Karpas-422 (cell line): ENCODE measurements at regions not wholly inside any gene's neighbourhood (a gene's known extent, or its start where the extent isn't known, plus 50 kb on each side); places are given as distances from the start of the nearest gene placed in this dataset.

Experiments
- DNase-seq: peaks from one replicate; pipeline ENCODE4 v3.0.0-alpha.2; 2015
- H2AFZ ChIP-seq: fragments of 200-600 bp; sonication (generic); 2 replicates; pipeline ENCODE4 v1.6.1; 2014; ENCODE audit warnings: antibody characterized with exemption, low read length, mixed read lengths
- H3K27ac ChIP-seq: fragments of 200-600 bp; sonication (generic); 2 replicates; pipeline ENCODE4 v1.5.1; 2014; ENCODE audit warnings: mild to moderate bottlenecking, low read length, moderate library complexity
- H3K27me3 ChIP-seq: fragments of 200-600 bp; sonication (generic); 2 replicates; pipeline ENCODE4 v1.6.1; 2014; ENCODE audit warnings: low read length, mixed read lengths
- H3K36me3 ChIP-seq: fragments of 200-600 bp; sonication (generic); 2 replicates; pipeline ENCODE4 v1.6.1; 2014; ENCODE audit warnings: low read length, mixed read lengths; ENCODE audit not compliant: insufficient read depth
- H3K4me1 ChIP-seq: fragments of 200-600 bp; sonication (generic); 2 replicates; pipeline ENCODE4 v1.6.1; 2014; ENCODE audit warnings: mild to moderate bottlenecking, low read length, mixed read lengths
- H3K4me2 ChIP-seq: fragments of 200-600 bp; sonication (generic); 2 replicates; pipeline ENCODE4 v1.6.1; 2014; ENCODE audit warnings: low read length, low read depth, mild to moderate bottlenecking; ENCODE audit not compliant: poor library complexity, severe bottlenecking
- H3K4me3 ChIP-seq: fragments of 200-600 bp; sonication (generic); 2 replicates; pipeline ENCODE4 v1.5.1; 2014; ENCODE audit warnings: mild to moderate bottlenecking, antibody characterized with exemption, low read length, mixed read lengths
- H3K79me2 ChIP-seq: fragments of 200-600 bp; sonication (generic); 2 replicates; pipeline ENCODE4 v1.6.1; 2014; ENCODE audit warnings: mild to moderate bottlenecking, low read length, mixed read lengths
- H3K9ac ChIP-seq: fragments of 200-600 bp; sonication (generic); 2 replicates; pipeline ENCODE4 v1.6.0; 2014; ENCODE audit warnings: low read length
- H3K9me2 ChIP-seq: fragments of 200-600 bp; sonication (generic), shearing (Covaris generic); replicated peaks from 2 replicates; pipeline ENCODE4 v1.6.0; 2014; ENCODE audit warnings: mild to moderate bottlenecking, low read length, moderate library complexity; ENCODE audit not compliant: insufficient read depth
- H3K9me3 ChIP-seq: fragments of 300-700, 200-600 bp; sonication (generic); 2 replicates; pipeline ENCODE4 v1.6.1; 2014; ENCODE audit warnings: low read length, mixed read lengths
- H4K20me1 ChIP-seq: fragments of 200-600 bp; sonication (generic); 2 replicates; pipeline ENCODE4 v1.6.1; 2014; ENCODE audit warnings: mild to moderate bottlenecking, antibody characterized with exemption, low read length, low read depth; ENCODE audit not compliant: insufficient read depth

DNA sequence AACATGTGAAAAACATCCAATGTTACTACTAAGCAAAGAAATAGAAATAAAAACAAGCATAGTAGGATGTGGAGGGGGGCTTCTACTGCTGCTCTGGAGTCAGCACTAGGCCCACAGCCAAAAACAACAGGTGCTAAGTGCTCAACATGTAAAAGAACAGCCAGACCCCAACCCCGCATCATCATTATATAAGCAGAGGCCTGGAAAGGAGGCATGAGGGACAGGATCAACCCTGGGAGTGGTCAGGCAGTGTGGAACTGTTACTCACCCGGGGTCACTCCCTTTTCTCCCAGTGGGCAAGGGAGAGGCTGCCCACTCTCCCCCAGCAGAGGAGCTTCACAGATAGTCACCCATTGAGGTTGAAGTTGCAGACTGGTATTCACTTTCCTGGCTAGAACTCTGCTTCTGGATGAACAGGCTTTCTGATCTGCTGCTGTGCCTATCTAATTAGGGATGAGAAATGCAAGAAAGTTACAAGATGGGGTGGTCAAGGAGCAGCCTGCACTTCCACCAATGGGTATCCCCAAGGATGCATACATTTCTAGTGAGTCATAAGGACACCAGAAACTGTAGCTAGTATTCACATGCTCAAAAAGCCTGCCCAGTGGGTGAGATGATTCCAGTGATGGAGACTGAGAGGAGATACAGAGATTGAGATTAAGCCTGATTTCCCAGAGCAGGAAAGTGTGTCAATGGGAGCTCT is 480.1 kb upstream of the TCF4 start:
- no peak for DNase-seq
- Histone ChIP-seq H3K79me2 (no peaks in the 10 kb centered on the region), H3K9me2 (no peaks in the 10 kb centered on the region; the same call in 1 of the 2 replicates), H3K36me3 (no peaks in the 10 kb centered on the region), H3K27me3 (0 out of 2 replicates have a peak, but pooled peaks cover 4% of the 10 kb centered on the region), H4K20me1 (no peaks in the 10 kb centered on the region), H3K9ac (no peak overlapping the region), H3K27ac (no peak overlapping the region), H3K4me3 (no peak overlapping the region), H3K4me2 (no peak overlapping the region), H3K9me3 (0 out of 2 replicates have a peak, but pooled peaks cover 4% of the 10 kb centered on the region), H2AFZ (no peak overlapping the region), H3K4me1 (no peaks in the 10 kb centered on the region)

DNA sequence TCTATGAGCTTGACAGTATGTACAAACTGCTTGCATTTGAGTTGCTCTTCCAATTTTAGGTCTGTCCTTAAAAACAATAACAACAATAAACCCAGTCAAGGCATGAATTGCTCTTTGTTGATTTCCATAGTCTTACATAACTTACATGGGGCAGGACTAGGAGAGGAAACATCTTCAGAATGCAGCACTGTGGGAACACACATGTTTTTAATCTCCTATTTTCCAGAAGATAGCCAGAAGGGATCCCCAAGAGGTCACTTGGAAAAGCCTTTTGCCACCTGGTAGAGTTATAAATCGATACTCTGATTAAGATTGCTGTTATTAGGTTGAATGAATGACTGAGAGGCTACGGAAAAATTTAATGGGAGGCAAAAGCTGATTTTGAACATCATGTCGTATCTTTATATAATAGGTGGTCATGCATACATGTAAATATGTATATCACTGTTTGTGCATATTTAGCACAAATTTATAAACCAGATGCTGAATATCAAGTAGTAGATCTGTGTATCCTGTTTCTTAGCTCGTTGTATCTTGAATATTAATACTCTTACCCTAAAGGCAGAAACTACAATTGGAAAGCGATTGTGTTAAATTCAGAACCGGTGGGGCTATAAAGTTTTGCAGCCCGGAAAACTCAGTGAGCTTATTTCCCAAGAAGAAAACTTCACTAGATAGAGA is 479.4 kb upstream of the TCF4 start:
- H3K36me3 ChIP-seq: no peaks in the 10 kb centered on the region
- no peaks in the 10 kb centered on the region; the same call in 1 of the 2 replicates for H3K9me2 ChIP-seq
- H3K79me2 ChIP-seq: no peaks in the 10 kb centered on the region
- no peaks in the 10 kb centered on the region for H4K20me1 ChIP-seq
- 0 out of 2 replicates have a peak, but pooled peaks cover 4% of the 10 kb centered on the region for H3K27me3 ChIP-seq
- H3K4me1 ChIP-seq: no peaks in the 10 kb centered on the region
- H3K9me3 ChIP-seq: 0 out of 2 replicates have a peak, but pooled peaks cover 4% of the 10 kb centered on the region
- H3K4me2 ChIP-seq: no peak overlapping the region
- no peak overlapping the region for H3K4me3 ChIP-seq
- no peak overlapping the region for H2AFZ ChIP-seq
- no peak overlapping the region for H3K9ac ChIP-seq
- no peak for DNase-seq
- H3K27ac ChIP-seq: no peak overlapping the region

DNA sequence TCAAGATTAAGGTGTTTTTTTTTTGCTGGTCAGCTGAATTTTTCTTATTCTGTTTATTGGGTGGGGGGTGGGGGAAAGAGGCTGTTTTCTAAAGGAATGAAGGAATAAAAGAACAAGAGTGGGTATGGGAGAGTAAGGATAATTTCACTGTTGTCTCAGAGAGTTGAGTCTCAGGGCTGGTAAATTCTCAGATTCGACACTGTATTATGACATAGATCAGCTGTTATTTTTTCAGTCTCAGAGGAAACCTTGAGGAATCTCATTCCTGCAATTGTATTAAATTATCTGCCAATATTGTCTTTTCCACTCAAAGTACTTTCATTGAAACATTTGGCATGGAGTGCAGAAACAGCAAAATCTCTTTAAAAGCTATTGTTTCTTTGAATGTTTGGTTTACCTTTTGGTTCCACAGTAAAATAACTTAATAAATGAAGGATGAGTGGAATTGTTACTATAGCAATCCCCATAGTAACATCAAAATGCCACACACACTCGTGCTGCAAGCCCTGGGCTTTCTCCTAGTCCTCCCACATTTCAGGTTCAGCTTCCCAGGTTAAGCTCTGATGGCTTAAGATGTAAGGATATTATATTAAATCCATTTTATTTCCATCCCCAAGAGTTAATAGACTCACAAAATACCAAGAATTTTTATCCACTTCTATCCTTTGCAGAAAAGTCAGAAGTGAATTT is 478.7 kb upstream of the TCF4 start:
- Histone ChIP-seq H3K27me3 (0 out of 2 replicates have a peak, but pooled peaks cover 4% of the 10 kb centered on the region), H3K27ac (no peak overlapping the region), H3K36me3 (no peaks in the 10 kb centered on the region), H3K79me2 (no peaks in the 10 kb centered on the region), H3K9me2 (no peaks in the 10 kb centered on the region), H4K20me1 (no peaks in the 10 kb centered on the region), H3K9me3 (0 out of 2 replicates have a peak, but pooled peaks cover 4% of the 10 kb centered on the region), H3K9ac (no peak overlapping the region), H3K4me3 (no peak overlapping the region), H3K4me2 (no peak overlapping the region), H3K4me1 (no peaks in the 10 kb centered on the region), H2AFZ (no peak overlapping the region)
- DNase-seq: no peak

DNA sequence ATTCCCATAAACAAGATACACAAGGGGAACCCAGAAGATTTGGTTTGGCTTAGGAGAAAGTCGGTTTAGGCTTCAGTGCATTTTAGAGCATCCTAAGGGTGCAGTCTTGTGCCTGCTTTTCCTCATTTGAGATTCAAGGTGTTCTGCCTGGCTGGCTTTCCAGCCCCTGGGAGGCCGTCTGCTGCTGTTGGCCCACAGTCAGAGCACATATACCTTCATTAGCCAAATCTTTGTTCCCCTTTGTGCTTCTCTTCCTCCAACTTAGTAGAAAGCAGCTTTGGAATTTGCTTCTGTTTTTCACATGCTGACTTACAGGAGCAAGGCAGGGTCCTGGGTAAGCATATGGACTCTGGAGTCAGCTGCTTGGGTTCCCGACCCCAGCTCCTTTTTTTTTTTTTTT is 477.1 kb upstream of the TCF4 start:
- H3K4me1 ChIP-seq: no peaks in the 10 kb centered on the region
- no peaks in the 10 kb centered on the region for H3K9me3 ChIP-seq
- no peak overlapping the region for H3K4me2 ChIP-seq
- H3K27ac ChIP-seq: no peak overlapping the region
- H3K4me3 ChIP-seq: no peak overlapping the region
- no peaks in the 10 kb centered on the region for H4K20me1 ChIP-seq
- H3K9me2 ChIP-seq: no peaks in the 10 kb centered on the region
- H3K9ac ChIP-seq: no peak overlapping the region
- 0 out of 2 replicates have a peak, but pooled peaks cover 3% of the 10 kb centered on the region for H3K27me3 ChIP-seq
- H3K36me3 ChIP-seq: no peaks in the 10 kb centered on the region
- no peak overlapping the region for H2AFZ ChIP-seq
- DNase-seq: no peak
- no peaks in the 10 kb centered on the region for H3K79me2 ChIP-seq

DNA sequence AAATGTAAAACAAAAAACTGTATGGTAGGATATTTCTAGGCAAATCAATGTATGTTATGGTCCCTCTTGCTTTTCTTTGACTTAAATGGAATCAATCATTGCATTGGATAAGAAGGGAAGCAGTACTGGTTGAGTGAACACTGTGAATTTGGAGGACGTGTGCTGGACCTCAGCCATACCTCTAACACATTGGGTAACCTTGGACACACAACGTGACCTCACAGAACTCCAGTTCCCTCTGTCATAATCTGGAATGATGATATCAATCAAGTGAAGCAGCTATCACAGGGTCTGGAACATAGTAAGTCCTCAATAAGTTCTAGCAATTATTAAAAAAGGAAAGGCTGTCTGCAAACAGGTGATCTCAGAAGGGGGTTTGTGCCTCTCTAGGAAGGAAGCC is 474.9 kb upstream of the TCF4 start:
- H3K9me2 ChIP-seq: no peaks in the 10 kb centered on the region
- H3K36me3 ChIP-seq: no peaks in the 10 kb centered on the region
- H3K4me2 ChIP-seq: no peak overlapping the region
- H3K4me3 ChIP-seq: no peak overlapping the region
- no peaks in the 10 kb centered on the region for H3K79me2 ChIP-seq
- H3K9me3 ChIP-seq: no peaks in the 10 kb centered on the region
- no peak overlapping the region for H3K9ac ChIP-seq
- H2AFZ ChIP-seq: no peak overlapping the region
- H4K20me1 ChIP-seq: no peaks in the 10 kb centered on the region
- no peaks in the 10 kb centered on the region for H3K4me1 ChIP-seq
- DNase-seq: no peak
- no peak overlapping the region for H3K27ac ChIP-seq
- H3K27me3 ChIP-seq: no peaks in the 10 kb centered on the region

DNA sequence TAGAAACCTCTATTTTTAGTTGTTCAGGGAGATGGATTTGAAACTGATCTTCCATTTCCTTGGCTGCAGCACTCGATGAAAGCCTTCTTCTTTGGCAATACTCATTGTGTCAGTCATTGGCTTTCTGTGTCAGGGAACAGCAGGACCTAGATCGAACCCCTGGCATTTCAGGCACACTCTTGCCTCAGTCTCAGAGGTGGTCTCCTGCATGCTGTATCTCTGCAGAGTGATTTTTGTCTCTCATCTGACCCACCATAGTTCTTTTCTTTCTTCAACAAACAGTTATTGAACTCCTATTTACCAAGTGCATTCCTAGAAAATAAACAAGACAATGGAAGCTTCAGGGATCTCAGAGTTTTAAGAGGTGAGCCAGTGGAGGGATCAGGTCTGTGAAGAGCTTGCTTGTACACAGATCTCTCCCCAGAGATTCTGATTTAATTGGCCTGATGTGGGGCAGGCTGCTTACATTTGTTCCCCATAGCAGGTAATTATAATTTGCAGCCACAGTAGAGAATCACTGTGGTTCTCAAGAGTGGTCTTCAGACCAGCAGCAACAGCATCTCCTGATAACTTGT is 473.1 kb upstream of the TCF4 start:
- no peak for DNase-seq
- Histone ChIP-seq H3K27ac (no peak overlapping the region), H2AFZ (no peak overlapping the region), H3K4me3 (no peak overlapping the region), H3K36me3 (no peaks in the 10 kb centered on the region), H4K20me1 (no peaks in the 10 kb centered on the region), H3K4me1 (no peaks in the 10 kb centered on the region), H3K9me3 (no peaks in the 10 kb centered on the region), H3K4me2 (no peak overlapping the region), H3K27me3 (no peaks in the 10 kb centered on the region), H3K9me2 (no peaks in the 10 kb centered on the region), H3K79me2 (no peaks in the 10 kb centered on the region), H3K9ac (no peak overlapping the region)

DNA sequence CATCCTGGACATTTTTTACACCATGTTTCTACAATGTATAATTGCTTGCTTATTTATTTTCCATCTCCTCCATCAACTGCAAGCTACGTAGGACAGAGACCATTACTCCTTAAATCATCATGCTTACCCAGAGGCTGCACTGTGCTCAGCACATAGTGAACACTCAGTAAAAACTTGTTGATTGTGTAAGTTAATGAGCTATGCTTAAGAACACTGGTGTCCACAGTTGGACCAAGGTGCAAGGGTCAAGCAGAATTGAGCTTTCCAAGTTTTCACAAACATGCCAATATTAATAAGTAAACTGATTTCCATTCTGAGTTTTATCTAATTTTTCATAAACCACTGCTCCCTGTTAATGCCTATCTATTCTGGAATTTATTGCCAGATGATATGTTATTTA is 464.2 kb upstream of the TCF4 start:
- no peaks in the 10 kb centered on the region for H4K20me1 ChIP-seq

DNA sequence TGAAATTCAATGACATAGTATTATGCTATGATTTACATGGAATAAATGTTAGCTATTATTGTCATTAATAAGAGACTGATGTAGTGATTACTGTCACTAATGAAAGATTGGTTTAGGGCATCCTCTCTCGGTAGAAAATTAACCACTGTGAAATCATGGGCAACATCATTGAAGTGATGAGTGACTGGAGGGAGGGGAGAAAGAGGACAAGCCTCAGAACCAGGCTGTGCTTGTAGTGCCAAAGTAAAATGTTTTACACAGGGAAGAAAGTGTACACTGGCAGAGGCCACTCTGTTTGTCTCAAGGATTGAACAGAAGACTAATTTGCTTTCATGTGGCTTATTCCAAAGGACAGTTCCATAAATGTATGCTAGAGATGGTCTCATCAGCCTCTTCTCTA is 456.2 kb upstream of the TCF4 start:
- no peak overlapping the region for H3K9ac ChIP-seq
- no peak overlapping the region for H2AFZ ChIP-seq
- no peaks in the 10 kb centered on the region for H3K79me2 ChIP-seq
- no peak for DNase-seq
- no peaks in the 10 kb centered on the region for H3K4me1 ChIP-seq
- H3K9me3 ChIP-seq: no peaks in the 10 kb centered on the region
- H4K20me1 ChIP-seq: no peaks in the 10 kb centered on the region
- H3K4me3 ChIP-seq: no peak overlapping the region
- H3K27ac ChIP-seq: no peak overlapping the region
- H3K36me3 ChIP-seq: no peaks in the 10 kb centered on the region
- H3K4me2 ChIP-seq: no peak overlapping the region
- H3K9me2 ChIP-seq: no peaks in the 10 kb centered on the region
- no peaks in the 10 kb centered on the region for H3K27me3 ChIP-seq

More for the DNA sequence above, 464.2 kb upstream of the TCF4 start:
- Histone ChIP-seq H3K27ac (no peak overlapping the region), H3K27me3 (no peaks in the 10 kb centered on the region), H3K79me2 (no peaks in the 10 kb centered on the region), H3K36me3 (no peaks in the 10 kb centered on the region), H3K9me3 (no peaks in the 10 kb centered on the region), H3K9ac (no peak overlapping the region), H2AFZ (no peak overlapping the region), H3K4me3 (no peak overlapping the region), H3K4me1 (no peaks in the 10 kb centered on the region), H3K4me2 (no peak overlapping the region), H3K9me2 (no peaks in the 10 kb centered on the region)
- no peak for DNase-seq
